HFF-Myc (cell line): ENCODE measurements at regions not wholly inside any gene's neighbourhood (a gene's known extent, or its start where the extent isn't known, plus 50 kb on each side); places are given as distances from the start of the nearest gene placed in this dataset.

Experiments
- DNase-seq: peaks from one replicate; pipeline ENCODE4 v3.0.0-alpha.2; 2011; ENCODE audit warnings: low read depth; ENCODE audit errors: extremely low read depth
- H3K4me3 ChIP-seq: replicated peaks from 2 replicates; pipeline ENCODE4 v1.5.1; 2011; ENCODE audit warnings: low read depth, mild to moderate bottlenecking, control low read depth, low read length
- CTCF ChIP-seq: IDR thresholded peaks from 2 replicates; pipeline ENCODE4 v1.5.1; 2012; ENCODE audit warnings: mild to moderate bottlenecking, low read depth, low read length, control low read depth; ENCODE audit errors: missing control alignments

- no peak for DNase-seq
- TF ChIP-seq CTCF = no peak
- no peak overlapping the region for H3K4me3 ChIP-seq
These were observed 784.9 kb downstream of the MED13L start for GRCh38 chr12:115492553-115492952.

GRCh38 chr12:115491511-115492250 lies 785.8 kb downstream of the MED13L start:
- DNase-seq = no peak
- TF ChIP-seq CTCF = no peak
- no peak overlapping the region for H3K4me3 ChIP-seq

GRCh38 chr12:115489253-115489652 lies 788.2 kb downstream of the MED13L start:
- DNase-seq = no peak
- TF ChIP-seq CTCF = no peak
- H3K4me3 ChIP-seq = no peak overlapping the region

- H3K4me3 ChIP-seq = no peak overlapping the region
- no peak for TF ChIP-seq CTCF
- no peak for DNase-seq
These were observed 791.5 kb downstream of the MED13L start for GRCh38 chr12:115485967-115486366.

- H3K4me3 ChIP-seq = no peak overlapping the region
- DNase-seq = no peak
- TF ChIP-seq CTCF = no peak
These were observed 792.0 kb downstream of the MED13L start for GRCh38 chr12:115485503-115485902.

- no peak overlapping the region for H3K4me3 ChIP-seq
- TF ChIP-seq CTCF = no peak
- no peak for DNase-seq
These were observed 794.5 kb downstream of the MED13L start for GRCh38 chr12:115482943-115483342.

GRCh38 chr12:115481141-115481540 lies 796.4 kb downstream of the MED13L start:
- H3K4me3 ChIP-seq = no peak overlapping the region
- DNase-seq = no peak
- no peak for TF ChIP-seq CTCF
